IMR-90 (cell line): ENCODE measurements at regions not wholly inside any gene's neighbourhood (a gene's known extent, or its start where the extent isn't known, plus 50 kb on each side); places are given as distances from the start of the nearest gene placed in this dataset.

Experiments used
- CEBPB ChIP-seq: IDR thresholded peaks from 2 replicates; pipeline ENCODE4 v1.6.1; 2012; ENCODE audit warnings: low read depth, low read length, improper control_type of control experiment
- CTCF ChIP-seq: conservative IDR thresholded peaks from 2 replicates; pipeline ENCODE4 v1.5.1; 2012; ENCODE audit warnings: mild to moderate bottlenecking, low read depth, low read length, improper control_type of control experiment
- POLR2A ChIP-seq: IDR thresholded peaks from 2 replicates; pipeline ENCODE4 v1.6.1; 2012; ENCODE audit warnings: mild to moderate bottlenecking, low read depth, low read length
- RAD21 ChIP-seq: IDR thresholded peaks from 2 replicates; pipeline ENCODE4 v1.6.1; 2012; ENCODE audit warnings: low read length, improper control_type of control experiment
- RCOR1 ChIP-seq: IDR thresholded peaks from 2 replicates; pipeline ENCODE4 v1.6.1; 2012; ENCODE audit warnings: mild to moderate bottlenecking, low read length, improper control_type of control experiment; ENCODE audit not compliant: insufficient replicate concordance
- USF2 ChIP-seq: fragments of 150-350 bp; IDR thresholded peaks from 2 replicates; pipeline ENCODE4 v1.6.1; 2017; ENCODE audit warnings: mild to moderate bottlenecking, antibody characterized with exemption, low read length, low read depth

GRCh38 chr7:91767820-91768219, 112.7 kb downstream of the MTERF1 start:
- TF ChIP-seq USF2 (no peak), CTCF (no peak), POLR2A (no peak), RAD21 (no peak), RCOR1 (no peak), CEBPB (no peak)
